ENCODE measurements at regions not wholly inside any gene's neighbourhood (a gene's known extent, or its start where the extent isn't known, plus 50 kb on each side); places are given as distances from the start of the nearest gene placed in this dataset.

DNA sequence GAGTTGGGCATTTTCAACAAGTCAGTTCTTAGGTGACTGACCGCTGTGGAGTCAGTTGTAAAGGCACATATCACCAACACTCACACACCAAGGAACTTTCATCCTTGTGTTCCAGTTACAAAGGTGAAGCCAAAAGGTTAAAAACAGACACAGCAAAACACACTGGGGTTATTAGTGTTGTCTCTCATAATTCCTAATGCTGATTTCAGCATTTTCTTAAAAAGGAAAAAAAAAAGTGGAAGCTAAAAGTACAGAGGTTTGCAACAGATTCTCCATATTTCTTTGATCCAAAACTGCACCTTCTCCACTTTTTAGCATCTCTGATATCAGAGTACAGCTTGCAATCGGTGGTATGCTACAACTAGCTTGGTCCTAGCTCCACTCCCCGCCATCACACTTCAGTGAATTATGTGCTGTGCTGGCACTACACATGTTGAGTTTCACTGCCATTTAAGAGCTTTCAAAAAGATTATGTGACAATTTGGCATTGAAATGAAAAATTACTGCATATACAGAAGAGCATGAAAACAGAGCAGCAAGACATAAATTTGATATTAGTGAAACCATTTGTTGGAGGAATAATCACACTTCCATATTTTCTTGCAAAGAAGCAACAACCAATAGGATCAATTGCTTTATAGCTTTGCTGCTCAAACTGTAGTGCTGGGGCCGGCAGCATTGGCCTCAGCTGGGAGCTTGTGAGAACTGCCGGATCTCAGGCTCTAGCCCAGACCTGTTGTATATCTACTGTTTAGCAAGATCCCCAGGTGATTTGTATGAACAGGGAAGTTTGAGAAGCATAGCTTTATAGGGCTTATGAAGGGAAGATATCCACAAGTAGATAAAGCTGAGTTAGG, 62.3 kb upstream of the DAPL1 start:
- DNase-seq (ENCODE audit: low spot score): peak; percentile 71
- no peaks in the 10 kb centered on the region for H3K9me3 ChIP-seq
- 38% methylated on average over 5 of the region's 5 CpGs for WGBS
- TF ChIP-seq, protein P1, sequence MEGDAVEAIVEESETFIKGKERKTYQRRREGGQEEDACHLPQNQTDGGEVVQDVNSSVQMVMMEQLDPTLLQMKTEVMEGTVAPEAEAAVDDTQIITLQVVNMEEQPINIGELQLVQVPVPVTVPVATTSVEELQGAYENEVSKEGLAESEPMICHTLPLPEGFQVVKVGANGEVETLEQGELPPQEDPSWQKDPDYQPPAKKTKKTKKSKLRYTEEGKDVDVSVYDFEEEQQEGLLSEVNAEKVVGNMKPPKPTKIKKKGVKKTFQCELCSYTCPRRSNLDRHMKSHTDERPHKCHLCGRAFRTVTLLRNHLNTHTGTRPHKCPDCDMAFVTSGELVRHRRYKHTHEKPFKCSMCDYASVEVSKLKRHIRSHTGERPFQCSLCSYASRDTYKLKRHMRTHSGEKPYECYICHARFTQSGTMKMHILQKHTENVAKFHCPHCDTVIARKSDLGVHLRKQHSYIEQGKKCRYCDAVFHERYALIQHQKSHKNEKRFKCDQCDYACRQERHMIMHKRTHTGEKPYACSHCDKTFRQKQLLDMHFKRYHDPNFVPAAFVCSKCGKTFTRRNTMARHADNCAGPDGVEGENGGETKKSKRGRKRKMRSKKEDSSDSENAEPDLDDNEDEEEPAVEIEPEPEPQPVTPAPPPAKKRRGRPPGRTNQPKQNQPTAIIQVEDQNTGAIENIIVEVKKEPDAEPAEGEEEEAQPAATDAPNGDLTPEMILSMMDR (IDR thresholded peaks at IDR 0.05): no peak
- peak; percentile 83 for TF ChIP-seq POLR2AphosphoS5 (IDR thresholded peaks at IDR 0.05)
- H3K4me3 ChIP-seq: no peak overlapping the region
- H3K27ac ChIP-seq: peak overlapping the region; percentile 45 to 46
- intact Hi-C loops (cut with DNase I): no loop called here
- no peaks in the 10 kb centered on the region for H3K27me3 ChIP-seq (replicated peaks; ENCODE audit: insufficient read depth)
- peaks cover 8% of the 10 kb centered on the region for H3K4me1 ChIP-seq (replicated peaks)
- H3K36me3 ChIP-seq: no peaks in the 10 kb centered on the region

DNA sequence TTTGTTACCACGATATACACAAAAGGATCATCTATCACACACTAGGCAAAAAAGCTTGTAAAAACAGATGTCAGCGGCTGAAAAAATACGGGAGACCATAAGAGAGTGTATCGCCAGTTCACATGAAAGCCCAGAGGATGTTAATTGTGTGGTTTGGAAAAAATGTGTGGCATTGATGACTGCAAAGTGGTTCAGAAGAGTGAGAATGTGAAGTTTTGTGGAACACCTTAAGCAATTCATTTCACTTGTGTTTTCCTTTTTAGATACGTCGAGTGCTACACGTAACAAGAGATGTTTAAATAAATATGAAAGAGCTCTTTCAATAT, 61.7 kb upstream of the DAPL1 start:
- H3K27ac ChIP-seq: peak overlapping the region; percentile 45 to 46

DNA sequence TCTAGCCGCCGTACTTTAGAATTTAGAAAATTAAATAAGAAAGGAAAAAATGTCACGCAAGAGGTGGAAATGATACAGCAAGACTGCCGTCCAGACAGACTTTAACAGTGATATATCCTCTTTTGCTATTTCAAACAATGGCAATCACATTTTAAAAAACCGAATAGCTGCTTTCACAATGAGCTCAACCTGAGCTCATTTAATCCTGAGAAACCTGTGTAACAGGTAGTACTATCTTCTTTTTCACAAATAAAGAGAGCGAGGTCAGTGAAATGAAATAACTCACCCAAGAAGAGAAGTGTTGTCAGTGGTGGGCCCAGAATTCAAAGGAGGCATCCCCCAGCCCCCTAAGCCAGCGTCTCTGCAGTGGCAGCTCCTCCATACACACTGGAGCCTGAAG, 60.7 kb upstream of the DAPL1 start:
- intact Hi-C loops (cut with DNase I): no loop called here
- no peaks in the 10 kb centered on the region for H3K36me3 ChIP-seq
- H3K4me1 ChIP-seq (replicated peaks): peaks cover 8% of the 10 kb centered on the region
- H3K27me3 ChIP-seq (replicated peaks; ENCODE audit: insufficient read depth): no peaks in the 10 kb centered on the region
- peak; percentile 38 for TF ChIP-seq POLR2AphosphoS5 (IDR thresholded peaks at IDR 0.05)
- TF ChIP-seq POLR2A (IDR thresholded peaks at IDR 0.05): no peak
- DNase-seq (ENCODE audit: low spot score): no peak
- H3K4me3 ChIP-seq: no peak overlapping the region
- no peaks in the 10 kb centered on the region for H3K9me3 ChIP-seq
- WGBS: 63% methylated on average over 7 of the region's 7 CpGs
- H3K27ac ChIP-seq: peak overlapping the region; percentile 10 to 46

More for the DNA sequence above, 61.7 kb upstream of the DAPL1 start:
- TF ChIP-seq POLR2A (IDR thresholded peaks at IDR 0.05): no peak
- TF ChIP-seq, protein P1 (IDR thresholded peaks at IDR 0.05): no peak
- TF ChIP-seq POLR2AphosphoS5 (IDR thresholded peaks at IDR 0.05): no peak
- no peak for DNase-seq (ENCODE audit: low spot score)
- Histone ChIP-seq H3K4me3 (no peak overlapping the region), H3K9me3 (no peaks in the 10 kb centered on the region), H3K4me1 (replicated peaks) (peaks cover 8% of the 10 kb centered on the region), H3K36me3 (no peaks in the 10 kb centered on the region), H3K27me3 (replicated peaks; ENCODE audit: insufficient read depth) (no peaks in the 10 kb centered on the region)
- 21% methylated on average over 7 of the region's 7 CpGs for WGBS
- intact Hi-C loops (cut with DNase I): no loop called here

DNA sequence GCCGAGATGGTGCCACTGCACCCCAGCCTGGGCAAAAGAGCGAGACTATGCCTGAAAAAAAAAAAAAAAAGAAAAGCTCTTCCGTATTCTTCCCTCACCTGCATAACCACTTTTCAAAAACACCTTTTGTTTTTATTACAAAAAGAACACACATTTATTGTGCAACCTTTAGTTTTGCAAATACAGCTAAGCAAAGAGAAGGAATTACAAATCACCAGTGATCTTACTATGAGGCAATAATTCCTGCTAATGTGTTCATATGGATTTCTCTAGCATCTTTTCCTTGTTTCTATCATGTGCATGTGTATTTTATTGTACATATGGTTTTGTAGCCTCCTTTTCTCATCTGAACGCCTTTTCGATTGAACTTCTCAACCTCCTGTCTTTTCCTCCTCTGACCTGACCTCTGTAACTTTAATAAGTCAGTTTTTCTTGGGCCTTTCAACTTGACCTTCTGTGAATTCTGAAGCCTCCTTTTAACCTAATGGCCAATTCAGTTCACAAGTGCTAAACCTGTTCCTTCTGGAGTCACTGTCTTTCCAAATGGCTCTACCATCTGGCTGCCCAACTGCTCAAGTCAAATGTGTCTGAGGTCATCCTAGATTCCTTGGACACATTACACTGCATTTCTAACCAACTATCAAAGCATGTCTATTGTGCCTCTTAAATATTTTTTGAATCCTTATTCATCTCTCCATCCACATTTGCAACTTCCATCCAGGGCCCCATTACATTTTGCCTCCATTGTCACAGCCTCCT, 59.1 kb upstream of the DAPL1 start:
- intact Hi-C loops (cut with DNase I): no loop called here
- H3K27ac ChIP-seq: no peak overlapping the region

DNA sequence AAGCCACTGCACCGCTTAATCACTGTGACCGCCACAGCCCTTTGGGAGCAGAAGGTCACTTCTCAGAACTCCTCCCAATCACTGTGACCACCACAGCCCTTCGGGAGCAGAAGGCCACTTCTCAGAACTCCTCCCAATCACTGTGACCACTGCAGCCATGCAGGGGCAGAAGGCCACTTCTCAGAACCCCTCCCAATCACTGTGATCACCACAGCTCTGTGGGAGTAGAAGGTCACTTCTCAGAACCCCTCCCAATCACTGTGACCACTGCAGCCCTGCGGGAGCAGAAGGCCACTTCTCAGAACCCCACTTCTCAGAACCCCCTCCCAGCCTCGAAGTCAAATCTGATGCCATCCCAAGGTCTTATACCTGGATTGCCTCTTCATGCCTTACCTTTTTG, 56.8 kb upstream of the DAPL1 start:
- Histone ChIP-seq H3K4me1 (replicated peaks) (peaks cover 8% of the 10 kb centered on the region), H3K9me3 (no peaks in the 10 kb centered on the region)
- no peak for DNase-seq (ENCODE audit: low spot score)

More for the DNA sequence above, 59.1 kb upstream of the DAPL1 start:
- 65% methylated on average over 5 of the region's 5 CpGs for WGBS
- H3K4me3 ChIP-seq: no peak overlapping the region
- no peaks in the 10 kb centered on the region for H3K9me3 ChIP-seq
- peak; percentile 86 for TF ChIP-seq POLR2AphosphoS5 (IDR thresholded peaks at IDR 0.05)
- TF ChIP-seq POLR2A (IDR thresholded peaks at IDR 0.05): no peak
- TF ChIP-seq, protein P1 (IDR thresholded peaks at IDR 0.05): no peak
- H3K27me3 ChIP-seq (replicated peaks; ENCODE audit: insufficient read depth): no peaks in the 10 kb centered on the region
- no peaks in the 10 kb centered on the region for H3K36me3 ChIP-seq
- H3K4me1 ChIP-seq (replicated peaks): peaks cover 8% of the 10 kb centered on the region
- DNase-seq (ENCODE audit: low spot score): no peak

More for the DNA sequence above, 56.8 kb upstream of the DAPL1 start:
- TF ChIP-seq POLR2A (IDR thresholded peaks at IDR 0.05) (no peak), POLR2AphosphoS5 (IDR thresholded peaks at IDR 0.05) (no peak)
- TF ChIP-seq, protein P1 (IDR thresholded peaks at IDR 0.05): no peak
- intact Hi-C loops (cut with DNase I): no loop called here
- Histone ChIP-seq H3K4me3 (no peak overlapping the region), H3K27me3 (replicated peaks; ENCODE audit: insufficient read depth) (no peaks in the 10 kb centered on the region), H3K27ac (no peak overlapping the region), H3K36me3 (no peaks in the 10 kb centered on the region)
- 92% methylated on average over 5 of the region's 5 CpGs for WGBS

All from prostate gland (tissue), 2 donors.